ENCODE measurements at regions not wholly inside any gene's neighbourhood (a gene's known extent, or its start where the extent isn't known, plus 50 kb on each side); places are given as distances from the start of the nearest gene placed in this dataset.

GRCh38 chr13:65057986-65058385, 2172.2 kb downstream of the PCDH9 start:
- H2AFZ ChIP-seq (ENCODE audit: low read length): no peak overlapping the region
- no peaks in the 10 kb centered on the region for H3K4me1 ChIP-seq (ENCODE audit: insufficient read depth, low read length, poor library complexity, severe bottlenecking)
- H3K36me3 ChIP-seq (ENCODE audit: insufficient read depth, low read length): no peaks in the 10 kb centered on the region
- H3K27me3 ChIP-seq (ENCODE audit: insufficient read depth, low read length, poor library complexity, severe bottlenecking): no peaks in the 10 kb centered on the region
- H3F3A ChIP-seq (ENCODE audit: low read depth): no peaks in the 10 kb centered on the region
- no peaks in the 10 kb centered on the region for H3K9me3 ChIP-seq (ENCODE audit: insufficient read depth, low read depth, low read length)
- no peak overlapping the region for H3K4me3 ChIP-seq (ENCODE audit: low read length, poor library complexity, severe bottlenecking)
- H3K4me2 ChIP-seq (ENCODE audit: low read depth, low read length, poor library complexity, severe bottlenecking): no peak overlapping the region
- no peak for TF ChIP-seq CTCF (conservative IDR thresholded peaks at IDR 0.05; ENCODE audit: low read length)
- TF ChIP-seq EZH2phosphoT487 (IDR thresholded peaks at IDR 0.05; ENCODE audit: borderline replicate concordance): no peak
- H3K9ac ChIP-seq (ENCODE audit: low read depth, low read length, poor library complexity, severe bottlenecking): no peak overlapping the region
- H4K20me1 ChIP-seq (ENCODE audit: insufficient read depth, low read length, poor library complexity, severe bottlenecking): no peaks in the 10 kb centered on the region
- no peaks in the 10 kb centered on the region for H3K9me2 ChIP-seq (replicated peaks; ENCODE audit: low read depth, low read length)
- H3K79me2 ChIP-seq (ENCODE audit: insufficient read depth, low read length): no peaks in the 10 kb centered on the region

- Histone ChIP-seq H3K9ac (ENCODE audit: low read depth, low read length, poor library complexity, severe bottlenecking) (no peak overlapping the region), H2AFZ (ENCODE audit: low read length) (no peak overlapping the region), H4K20me1 (ENCODE audit: insufficient read depth, low read length, poor library complexity, severe bottlenecking) (no peaks in the 10 kb centered on the region), H3K9me3 (ENCODE audit: insufficient read depth, low read depth, low read length) (no peaks in the 10 kb centered on the region), H3K4me2 (ENCODE audit: low read depth, low read length, poor library complexity, severe bottlenecking) (no peak overlapping the region), H3K4me3 (ENCODE audit: low read length, poor library complexity, severe bottlenecking) (no peak overlapping the region), H3F3A (ENCODE audit: low read depth) (no peaks in the 10 kb centered on the region), H3K4me1 (ENCODE audit: insufficient read depth, low read length, poor library complexity, severe bottlenecking) (no peaks in the 10 kb centered on the region), H3K9me2 (replicated peaks; ENCODE audit: low read depth, low read length) (no peaks in the 10 kb centered on the region), H3K79me2 (ENCODE audit: insufficient read depth, low read length) (no peaks in the 10 kb centered on the region), H3K36me3 (ENCODE audit: insufficient read depth, low read length) (no peaks in the 10 kb centered on the region), H3K27me3 (ENCODE audit: insufficient read depth, low read length, poor library complexity, severe bottlenecking) (no peaks in the 10 kb centered on the region)
- no peak for TF ChIP-seq CTCF (conservative IDR thresholded peaks at IDR 0.05; ENCODE audit: low read length)
- TF ChIP-seq EZH2phosphoT487 (IDR thresholded peaks at IDR 0.05; ENCODE audit: borderline replicate concordance): no peak
Observed at GRCh38 chr13:65054277-65054676, 2175.9 kb downstream of the PCDH9 start.

- Histone ChIP-seq H2AFZ (ENCODE audit: low read length) (no peak overlapping the region; the same call in 1 of the 2 replicates), H3K4me1 (ENCODE audit: insufficient read depth, low read length, poor library complexity, severe bottlenecking) (peaks cover 3% of the 10 kb centered on the region), H3K79me2 (ENCODE audit: insufficient read depth, low read length) (no peaks in the 10 kb centered on the region), H4K20me1 (ENCODE audit: insufficient read depth, low read length, poor library complexity, severe bottlenecking) (no peaks in the 10 kb centered on the region), H3K27me3 (ENCODE audit: insufficient read depth, low read length, poor library complexity, severe bottlenecking) (no peaks in the 10 kb centered on the region), H3K36me3 (ENCODE audit: insufficient read depth, low read length) (no peaks in the 10 kb centered on the region), H3K9me2 (replicated peaks; ENCODE audit: low read depth, low read length) (no peaks in the 10 kb centered on the region), H3K4me3 (ENCODE audit: low read length, poor library complexity, severe bottlenecking) (no peak overlapping the region), H3F3A (ENCODE audit: low read depth) (no peaks in the 10 kb centered on the region), H3K9ac (ENCODE audit: low read depth, low read length, poor library complexity, severe bottlenecking) (no peak overlapping the region), H3K9me3 (ENCODE audit: insufficient read depth, low read depth, low read length) (no peaks in the 10 kb centered on the region), H3K4me2 (ENCODE audit: low read depth, low read length, poor library complexity, severe bottlenecking) (no peak overlapping the region)
- TF ChIP-seq CTCF (conservative IDR thresholded peaks at IDR 0.05; ENCODE audit: low read length) (no peak), EZH2phosphoT487 (IDR thresholded peaks at IDR 0.05; ENCODE audit: borderline replicate concordance) (no peak)
Observed at GRCh38 chr13:65036999-65037398, 2193.1 kb downstream of the PCDH9 start.

Data from Loucy (cell line).